ENCODE measurements at regions not wholly inside any gene's neighbourhood (a gene's known extent, or its start where the extent isn't known, plus 50 kb on each side); places are given as distances from the start of the nearest gene placed in this dataset.

- ATAC-seq (ENCODE audit: low read depth in 2 of 2) (no peak), DNase-seq (no peak)
- no peaks in the 10 kb centered on the region for H3K4me1 Mint-ChIP-seq
- no peak overlapping the region for H3K4me3 ChIP-seq (ENCODE audit: low read depth, low read length)
- no peaks in the 10 kb centered on the region for H3K36me3 ChIP-seq (ENCODE audit: control insufficient read depth, insufficient read depth, low read length)
- H3K4me3 Mint-ChIP-seq, result no peak overlapping the region
- no peak overlapping the region for H3K27ac ChIP-seq (ENCODE audit: insufficient read depth, low read length, poor library complexity, severe bottlenecking)
- no peaks in the 10 kb centered on the region for H3K9me3 Mint-ChIP-seq
- no peaks in the 10 kb centered on the region for H3K27me3 ChIP-seq (ENCODE audit: control insufficient read depth, insufficient read depth, low read length)
- H3K4me1 ChIP-seq (ENCODE audit: control insufficient read depth, insufficient read depth, low read length, poor library complexity, severe bottlenecking), result no peaks in the 10 kb centered on the region
- H3K27ac Mint-ChIP-seq, result no peak overlapping the region
- no peaks in the 10 kb centered on the region for H3K9me3 ChIP-seq (ENCODE audit: control insufficient read depth in 2 of 2, low read length in 2 of 2)
- H3K27me3 Mint-ChIP-seq, result peaks cover 12% of the 10 kb centered on the region
- no peaks in the 10 kb centered on the region for H3K36me3 Mint-ChIP-seq
These were observed 155.3 kb upstream of the PPP1R26 start for GRCh38 chr9:135324329-135324728.

DNA sequence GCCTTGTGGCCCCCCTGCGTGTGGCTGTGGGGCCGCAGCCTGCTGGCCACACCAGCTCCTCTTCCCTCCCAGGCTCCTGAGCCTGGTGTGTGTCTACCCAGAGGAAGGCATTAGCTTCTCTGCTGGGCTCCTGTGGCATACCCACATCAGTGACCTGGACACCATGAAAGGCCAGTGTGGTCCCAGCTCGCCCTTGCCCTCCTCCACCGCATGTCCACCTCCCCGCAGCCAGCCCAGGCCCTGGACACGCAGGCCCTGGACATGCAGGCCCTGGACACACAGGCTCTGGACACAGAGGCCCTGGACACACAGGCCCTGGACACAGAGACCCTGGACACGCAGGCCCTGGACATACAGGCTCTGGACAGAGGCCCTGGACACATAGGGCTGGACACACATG lies 153.4 kb upstream of the PPP1R26 start:
- no peaks in the 10 kb centered on the region for H3K4me1 Mint-ChIP-seq
- peaks cover 5% of the 10 kb centered on the region for H3K27me3 Mint-ChIP-seq
- H3K36me3 ChIP-seq (ENCODE audit: control insufficient read depth, insufficient read depth, low read length), result no peaks in the 10 kb centered on the region
- no peak overlapping the region for H3K4me3 ChIP-seq (ENCODE audit: low read depth, low read length)
- no peaks in the 10 kb centered on the region for H3K9me3 ChIP-seq (ENCODE audit: control insufficient read depth in 2 of 2, low read length in 2 of 2)
- no peak overlapping the region for H3K27ac ChIP-seq (ENCODE audit: insufficient read depth, low read length, poor library complexity, severe bottlenecking)
- no peaks in the 10 kb centered on the region for H3K36me3 Mint-ChIP-seq
- H3K4me1 ChIP-seq (ENCODE audit: control insufficient read depth, insufficient read depth, low read length, poor library complexity, severe bottlenecking), result no peaks in the 10 kb centered on the region
- DNase-seq (no peak), ATAC-seq (ENCODE audit: low read depth in 2 of 2) (no peak)
- no peaks in the 10 kb centered on the region for H3K9me3 Mint-ChIP-seq
- no peaks in the 10 kb centered on the region for H3K27me3 ChIP-seq (ENCODE audit: control insufficient read depth, insufficient read depth, low read length)
- no peak overlapping the region for H3K27ac Mint-ChIP-seq
- H3K4me3 Mint-ChIP-seq, result no peak overlapping the region

- no peak overlapping the region for H3K27ac ChIP-seq (ENCODE audit: insufficient read depth, low read length, poor library complexity, severe bottlenecking)
- Mint-ChIP-seq H3K9me3 (no peaks in the 10 kb centered on the region), H3K27ac (no peak overlapping the region), H3K36me3 (no peaks in the 10 kb centered on the region), H3K27me3 (peaks cover 5% of the 10 kb centered on the region), H3K4me3 (no peak overlapping the region), H3K4me1 (no peaks in the 10 kb centered on the region)
- no peaks in the 10 kb centered on the region for H3K36me3 ChIP-seq (ENCODE audit: control insufficient read depth, insufficient read depth, low read length)
- no peaks in the 10 kb centered on the region for H3K27me3 ChIP-seq (ENCODE audit: control insufficient read depth, insufficient read depth, low read length)
- no peaks in the 10 kb centered on the region for H3K4me1 ChIP-seq (ENCODE audit: control insufficient read depth, insufficient read depth, low read length, poor library complexity, severe bottlenecking)
- no peak overlapping the region for H3K4me3 ChIP-seq (ENCODE audit: low read depth, low read length)
- H3K9me3 ChIP-seq (ENCODE audit: control insufficient read depth in 2 of 2, low read length in 2 of 2), result no peaks in the 10 kb centered on the region
- ATAC-seq (ENCODE audit: low read depth in 2 of 2) (no peak), DNase-seq (no peak)
These were observed 152.9 kb upstream of the PPP1R26 start for GRCh38 chr9:135326633-135327152.

GRCh38 chr9:135328485-135329417 lies 150.8 kb upstream of the PPP1R26 start:
- no peaks in the 10 kb centered on the region for H3K27me3 Mint-ChIP-seq
- no peak overlapping the region for H3K4me3 Mint-ChIP-seq
- Histone ChIP-seq H3K9me3 (ENCODE audit: control insufficient read depth in 2 of 2, low read length in 2 of 2) (no peaks in the 10 kb centered on the region), H3K36me3 (ENCODE audit: control insufficient read depth, insufficient read depth, low read length) (no peaks in the 10 kb centered on the region), H3K27me3 (ENCODE audit: control insufficient read depth, insufficient read depth, low read length) (no peaks in the 10 kb centered on the region), H3K27ac (ENCODE audit: insufficient read depth, low read length, poor library complexity, severe bottlenecking) (no peak overlapping the region), H3K4me1 (ENCODE audit: control insufficient read depth, insufficient read depth, low read length, poor library complexity, severe bottlenecking) (no peaks in the 10 kb centered on the region), H3K4me3 (ENCODE audit: low read depth, low read length) (no peak overlapping the region)
- DNase-seq, result no peak
- no peak overlapping the region for H3K27ac Mint-ChIP-seq
- no peak for ATAC-seq (ENCODE audit: low read depth in 2 of 2)
- H3K36me3 Mint-ChIP-seq, result no peaks in the 10 kb centered on the region
- no peaks in the 10 kb centered on the region for H3K4me1 Mint-ChIP-seq
- H3K9me3 Mint-ChIP-seq, result no peaks in the 10 kb centered on the region

GRCh38 chr9:135329571-135330306 lies 149.8 kb upstream of the PPP1R26 start:
- Mint-ChIP-seq H3K4me1 (no peaks in the 10 kb centered on the region), H3K27ac (no peak overlapping the region), H3K27me3 (no peaks in the 10 kb centered on the region), H3K36me3 (no peaks in the 10 kb centered on the region), H3K9me3 (no peaks in the 10 kb centered on the region), H3K4me3 (no peak overlapping the region)
- no peaks in the 10 kb centered on the region for H3K4me1 ChIP-seq (ENCODE audit: control insufficient read depth, insufficient read depth, low read length, poor library complexity, severe bottlenecking)
- H3K9me3 ChIP-seq (ENCODE audit: control insufficient read depth in 2 of 2, low read length in 2 of 2), result no peaks in the 10 kb centered on the region
- H3K27me3 ChIP-seq (ENCODE audit: control insufficient read depth, insufficient read depth, low read length), result no peaks in the 10 kb centered on the region
- no peak overlapping the region for H3K4me3 ChIP-seq (ENCODE audit: low read depth, low read length)
- no peak for DNase-seq
- no peaks in the 10 kb centered on the region for H3K36me3 ChIP-seq (ENCODE audit: control insufficient read depth, insufficient read depth, low read length)
- no peak for ATAC-seq (ENCODE audit: low read depth in 2 of 2)
- no peak overlapping the region for H3K27ac ChIP-seq (ENCODE audit: insufficient read depth, low read length, poor library complexity, severe bottlenecking)

- no peaks in the 10 kb centered on the region for H3K27me3 ChIP-seq (ENCODE audit: control insufficient read depth, insufficient read depth, low read length)
- H3K4me3 ChIP-seq (ENCODE audit: low read depth, low read length), result no peak overlapping the region
- ATAC-seq (ENCODE audit: low read depth in 2 of 2), result no peak
- no peaks in the 10 kb centered on the region for H3K9me3 ChIP-seq (ENCODE audit: control insufficient read depth in 2 of 2, low read length in 2 of 2)
- H3K36me3 ChIP-seq (ENCODE audit: control insufficient read depth, insufficient read depth, low read length), result no peaks in the 10 kb centered on the region
- H3K4me3 Mint-ChIP-seq, result no peak overlapping the region
- H3K36me3 Mint-ChIP-seq, result no peaks in the 10 kb centered on the region
- no peak overlapping the region for H3K27ac Mint-ChIP-seq
- H3K4me1 Mint-ChIP-seq, result no peaks in the 10 kb centered on the region
- no peaks in the 10 kb centered on the region for H3K27me3 Mint-ChIP-seq
- no peak overlapping the region for H3K27ac ChIP-seq (ENCODE audit: insufficient read depth, low read length, poor library complexity, severe bottlenecking)
- no peaks in the 10 kb centered on the region for H3K4me1 ChIP-seq (ENCODE audit: control insufficient read depth, insufficient read depth, low read length, poor library complexity, severe bottlenecking)
- no peak for DNase-seq
- H3K9me3 Mint-ChIP-seq, result no peaks in the 10 kb centered on the region
These were observed 149.3 kb upstream of the PPP1R26 start for GRCh38 chr9:135330307-135330631.

- Mint-ChIP-seq H3K9me3 (no peaks in the 10 kb centered on the region), H3K27me3 (no peaks in the 10 kb centered on the region), H3K36me3 (no peaks in the 10 kb centered on the region), H3K27ac (no peak overlapping the region), H3K4me3 (no peak overlapping the region), H3K4me1 (no peaks in the 10 kb centered on the region)
- Histone ChIP-seq H3K36me3 (ENCODE audit: control insufficient read depth, insufficient read depth, low read length) (no peaks in the 10 kb centered on the region), H3K4me3 (ENCODE audit: low read depth, low read length) (no peak overlapping the region), H3K9me3 (ENCODE audit: control insufficient read depth in 2 of 2, low read length in 2 of 2) (no peaks in the 10 kb centered on the region), H3K4me1 (ENCODE audit: control insufficient read depth, insufficient read depth, low read length, poor library complexity, severe bottlenecking) (no peaks in the 10 kb centered on the region), H3K27me3 (ENCODE audit: control insufficient read depth, insufficient read depth, low read length) (no peaks in the 10 kb centered on the region), H3K27ac (ENCODE audit: insufficient read depth, low read length, poor library complexity, severe bottlenecking) (no peak overlapping the region)
- ATAC-seq (ENCODE audit: low read depth in 2 of 2) (no peak), DNase-seq (no peak)
These were observed 148.6 kb upstream of the PPP1R26 start for GRCh38 chr9:135330685-135331590.
